DND-41 (cell line): ENCODE measurements at regions not wholly inside any gene's neighbourhood (a gene's known extent, or its start where the extent isn't known, plus 50 kb on each side); places are given as distances from the start of the nearest gene placed in this dataset.

ENCODE experiments used
- EZH2 ChIP-seq: IDR thresholded peaks from 3 replicates; pipeline ENCODE4 v1.6.1; 2012; ENCODE audit warnings: borderline replicate concordance, low read depth, mild to moderate bottlenecking, moderate library complexity, low read length, inconsistent platforms; ENCODE audit not compliant: severe bottlenecking
- TF ChIP-seq, protein P1 (sequence below): IDR thresholded peaks from 2 replicates; pipeline ENCODE4 v1.5.1; 2012; ENCODE audit warnings: borderline replicate concordance, low read length, moderate library complexity, mild to moderate bottlenecking; ENCODE audit not compliant: poor library complexity, severe bottlenecking; ENCODE audit errors: extremely low read depth

DNA sequence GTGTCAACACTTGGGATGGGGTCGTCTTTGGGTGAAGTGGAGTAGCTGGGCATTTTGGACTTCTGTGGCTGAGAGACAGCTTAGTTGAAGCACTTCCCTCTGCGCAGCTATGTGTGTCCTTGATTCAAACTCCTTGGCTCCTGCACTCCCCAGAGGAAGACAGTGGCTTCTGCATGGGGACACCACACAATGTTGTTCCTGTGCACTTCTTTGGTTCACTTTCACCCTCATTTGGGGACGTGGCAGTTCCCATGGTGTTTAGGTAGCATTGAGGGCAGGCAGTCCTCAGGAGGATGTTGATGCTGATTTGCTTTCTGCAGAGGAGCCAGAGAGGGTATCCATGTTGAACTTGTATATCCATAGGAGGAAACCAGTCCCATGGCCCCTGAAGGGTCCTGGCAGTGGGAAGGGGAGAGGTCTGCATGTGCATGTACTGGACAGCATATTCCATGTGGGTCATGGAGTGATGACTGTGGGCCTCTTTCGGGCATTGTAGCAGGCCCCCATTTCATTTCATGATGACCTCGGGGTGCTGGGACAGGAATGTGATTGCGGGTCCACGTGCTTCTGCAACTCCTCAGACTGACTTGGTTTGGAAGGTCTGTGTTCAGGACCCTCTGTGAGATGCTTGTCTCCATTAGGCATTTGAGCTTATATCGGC, 135.4 kb downstream of the SNRPN start:
- TF ChIP-seq, protein P1, sequence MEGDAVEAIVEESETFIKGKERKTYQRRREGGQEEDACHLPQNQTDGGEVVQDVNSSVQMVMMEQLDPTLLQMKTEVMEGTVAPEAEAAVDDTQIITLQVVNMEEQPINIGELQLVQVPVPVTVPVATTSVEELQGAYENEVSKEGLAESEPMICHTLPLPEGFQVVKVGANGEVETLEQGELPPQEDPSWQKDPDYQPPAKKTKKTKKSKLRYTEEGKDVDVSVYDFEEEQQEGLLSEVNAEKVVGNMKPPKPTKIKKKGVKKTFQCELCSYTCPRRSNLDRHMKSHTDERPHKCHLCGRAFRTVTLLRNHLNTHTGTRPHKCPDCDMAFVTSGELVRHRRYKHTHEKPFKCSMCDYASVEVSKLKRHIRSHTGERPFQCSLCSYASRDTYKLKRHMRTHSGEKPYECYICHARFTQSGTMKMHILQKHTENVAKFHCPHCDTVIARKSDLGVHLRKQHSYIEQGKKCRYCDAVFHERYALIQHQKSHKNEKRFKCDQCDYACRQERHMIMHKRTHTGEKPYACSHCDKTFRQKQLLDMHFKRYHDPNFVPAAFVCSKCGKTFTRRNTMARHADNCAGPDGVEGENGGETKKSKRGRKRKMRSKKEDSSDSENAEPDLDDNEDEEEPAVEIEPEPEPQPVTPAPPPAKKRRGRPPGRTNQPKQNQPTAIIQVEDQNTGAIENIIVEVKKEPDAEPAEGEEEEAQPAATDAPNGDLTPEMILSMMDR, result no peak
- TF ChIP-seq EZH2, result no peak
